WTC11 (cell line): ENCODE measurements at regions not wholly inside any gene's neighbourhood (a gene's known extent, or its start where the extent isn't known, plus 50 kb on each side); places are given as distances from the start of the nearest gene placed in this dataset.

Experiments
- ATAC-seq: fragments of 200-7000 bp; cut with Tn5 transposase; 2 replicates; pipeline ENCODE4 v1.10.0; 2021; ENCODE audit warnings: mild to moderate bottlenecking, moderate library complexity
- CTCF ChIA-PET: fragments of 300-600 bp; sonication (Branson Sonifier 250); formaldehyde crosslinking; loops from one replicate; lab custom pipeline; 2021; ENCODE audit warnings: antibody characterized with exemption; lab: Charles Lee
- POLR2A ChIA-PET: fragments of 350-600 bp; sonication (Branson Sonifier 250); formaldehyde crosslinking; loops from one replicate; lab custom pipeline; 2021; ENCODE audit warnings: antibody characterized with exemption; lab: Charles Lee
- DNase-seq: peaks from one replicate; pipeline ENCODE4 v3.0.0; 2021; ENCODE audit warnings: low spot score
- H3K27ac Mint-ChIP-seq: 2 replicates; pipeline ENCODE4 v1.8.0; 2021; ENCODE audit warnings: mixed read lengths
- H3K27me3 Mint-ChIP-seq: 2 replicates; pipeline ENCODE4 v1.8.0; 2021; ENCODE audit warnings: low read depth, mild to moderate bottlenecking, moderate library complexity, mixed read lengths
- H3K36me3 Mint-ChIP-seq: 2 replicates; pipeline ENCODE4 v1.8.0; 2021; ENCODE audit warnings: mixed read lengths
- H3K4me1 Mint-ChIP-seq: 2 replicates; pipeline ENCODE4 v1.8.0; 2022; ENCODE audit warnings: mixed read lengths
- H3K4me3 Mint-ChIP-seq: 2 replicates; pipeline ENCODE4 v1.8.0; 2021; ENCODE audit warnings: mild to moderate bottlenecking, moderate library complexity, mixed read lengths
- H3K9me3 Mint-ChIP-seq: 2 replicates; pipeline ENCODE4 v1.8.0; 2021; ENCODE audit warnings: mixed read lengths
- CBFB ChIP-seq: sonication (generic); formaldehyde crosslinking; IDR thresholded peaks from 2 replicates; pipeline ENCODE4 v1.8.1; 2022; ENCODE audit warnings: mild to moderate bottlenecking, low read depth, missing genetic modification reagents
- ELF4 ChIP-seq: sonication (generic); formaldehyde crosslinking; IDR thresholded peaks from 2 replicates; pipeline ENCODE4 v1.8.1; 2022; ENCODE audit warnings: low read depth, mild to moderate bottlenecking, moderate library complexity, missing genetic modification reagents
- FOXJ3 ChIP-seq: sonication (generic); formaldehyde crosslinking; IDR thresholded peaks from 2 replicates; pipeline ENCODE4 v1.9.0; 2021; ENCODE audit warnings: missing genetic modification reagents, mild to moderate bottlenecking, borderline replicate concordance
- FOXK1 ChIP-seq: sonication (generic); formaldehyde crosslinking; IDR thresholded peaks from 2 replicates; pipeline ENCODE4 v1.8.0; 2022; ENCODE audit warnings: mild to moderate bottlenecking, moderate library complexity, missing genetic modification reagents
- FOXP1 ChIP-seq: sonication (generic); formaldehyde crosslinking; IDR thresholded peaks from 2 replicates; pipeline ENCODE4 v1.8.0; 2022; ENCODE audit warnings: missing genetic modification reagents, mild to moderate bottlenecking, moderate library complexity, borderline replicate concordance
- GRHL2 ChIP-seq: fragments of 250-450 bp; sonication (Bioruptor Pico); IDR thresholded peaks from 2 replicates; pipeline ENCODE4 v1.8.0; 2022; ENCODE audit warnings: mild to moderate bottlenecking, moderate library complexity; ENCODE audit not compliant: insufficient replicate concordance, severe bottlenecking
- GTF2I ChIP-seq: fragments of 250-450 bp; sonication (Bioruptor Pico); conservative IDR thresholded peaks from 2 replicates; pipeline ENCODE4 v1.4.0; 2021; ENCODE audit warnings: mild to moderate bottlenecking
- HMGA2 ChIP-seq: fragments of 250-450 bp; sonication (Bioruptor Pico); IDR thresholded peaks from 2 replicates; pipeline ENCODE4 v1.4.0; 2021; ENCODE audit warnings: mild to moderate bottlenecking, moderate library complexity
- JUN ChIP-seq: sonication (generic); formaldehyde crosslinking; IDR thresholded peaks from 2 replicates; pipeline ENCODE4 v1.8.0; 2023; ENCODE audit warnings: mild to moderate bottlenecking, missing genetic modification reagents
- KAT7 ChIP-seq: sonication (generic); formaldehyde crosslinking; IDR thresholded peaks from 2 replicates; pipeline ENCODE4 v1.8.1; 2023; ENCODE audit warnings: missing genetic modification reagents, mild to moderate bottlenecking, borderline replicate concordance
- OVOL2 ChIP-seq: fragments of 250-450 bp; sonication (Bioruptor Pico); IDR thresholded peaks from 2 replicates; pipeline ENCODE4 v1.9.0; 2021; ENCODE audit warnings: mild to moderate bottlenecking, borderline replicate concordance
- SP1 ChIP-seq: sonication (generic); formaldehyde crosslinking; conservative IDR thresholded peaks from 2 replicates; pipeline ENCODE4 v1.8.1; 2022; ENCODE audit warnings: missing genetic modification reagents
- TCF7 ChIP-seq: sonication (generic); formaldehyde crosslinking; IDR thresholded peaks from 2 replicates; pipeline ENCODE4 v1.8.0; 2022; ENCODE audit warnings: mild to moderate bottlenecking, low read depth, missing genetic modification reagents, moderate library complexity
- ZBTB21 ChIP-seq: sonication (generic); formaldehyde crosslinking; IDR thresholded peaks from 2 replicates; pipeline ENCODE4 v1.8.1; 2023; ENCODE audit warnings: mild to moderate bottlenecking, missing genetic modification reagents, borderline replicate concordance
- ZNF121 ChIP-seq: sonication (generic); formaldehyde crosslinking; IDR thresholded peaks from 2 replicates; pipeline ENCODE4 v1.8.0; 2023; ENCODE audit warnings: missing genetic modification reagents
- ZNF232 ChIP-seq: sonication (generic); formaldehyde crosslinking; IDR thresholded peaks from 2 replicates; pipeline ENCODE4 v1.8.0; 2022; ENCODE audit warnings: mild to moderate bottlenecking, missing genetic modification reagents
- ZNF396 ChIP-seq: fragments of 250-450 bp; sonication (Bioruptor Pico); IDR thresholded peaks from 2 replicates; pipeline ENCODE4 v1.8.0; 2021; ENCODE audit warnings: mild to moderate bottlenecking, moderate library complexity, borderline replicate concordance
- ZNF671 ChIP-seq: fragments of 250-450 bp; sonication (Bioruptor Pico); IDR thresholded peaks from 2 replicates; pipeline ENCODE4 v1.8.0; 2021; ENCODE audit warnings: mild to moderate bottlenecking
- TF ChIP-seq, protein P1 (sequence below): sonication (generic); formaldehyde crosslinking; IDR thresholded peaks from 2 replicates; pipeline ENCODE4 v1.8.1; 2022; ENCODE audit warnings: mild to moderate bottlenecking, missing genetic modification reagents, moderate library complexity, borderline replicate concordance
- TF ChIP-seq, protein P2 (sequence below): fragments of 250-450 bp; sonication (Bioruptor Pico); IDR thresholded peaks from 2 replicates; pipeline ENCODE4 v1.9.0; 2021; ENCODE audit warnings: mild to moderate bottlenecking
- TF ChIP-seq, protein P3 (sequence below): sonication (generic); formaldehyde crosslinking; IDR thresholded peaks from 2 replicates; pipeline ENCODE4 v1.8.1; 2022; ENCODE audit warnings: low read depth, missing genetic modification reagents, borderline replicate concordance
- TF ChIP-seq, protein P4 (sequence below): sonication (generic); formaldehyde crosslinking; IDR thresholded peaks from 2 replicates; pipeline ENCODE4 v1.8.1; 2022; ENCODE audit warnings: mild to moderate bottlenecking, moderate library complexity, missing genetic modification reagents
- TF ChIP-seq, protein P5 (sequence below): sonication (generic); formaldehyde crosslinking; IDR thresholded peaks from 2 replicates; pipeline ENCODE4 v1.8.0; 2023; ENCODE audit warnings: missing genetic modification reagents, mild to moderate bottlenecking, borderline replicate concordance

DNA sequence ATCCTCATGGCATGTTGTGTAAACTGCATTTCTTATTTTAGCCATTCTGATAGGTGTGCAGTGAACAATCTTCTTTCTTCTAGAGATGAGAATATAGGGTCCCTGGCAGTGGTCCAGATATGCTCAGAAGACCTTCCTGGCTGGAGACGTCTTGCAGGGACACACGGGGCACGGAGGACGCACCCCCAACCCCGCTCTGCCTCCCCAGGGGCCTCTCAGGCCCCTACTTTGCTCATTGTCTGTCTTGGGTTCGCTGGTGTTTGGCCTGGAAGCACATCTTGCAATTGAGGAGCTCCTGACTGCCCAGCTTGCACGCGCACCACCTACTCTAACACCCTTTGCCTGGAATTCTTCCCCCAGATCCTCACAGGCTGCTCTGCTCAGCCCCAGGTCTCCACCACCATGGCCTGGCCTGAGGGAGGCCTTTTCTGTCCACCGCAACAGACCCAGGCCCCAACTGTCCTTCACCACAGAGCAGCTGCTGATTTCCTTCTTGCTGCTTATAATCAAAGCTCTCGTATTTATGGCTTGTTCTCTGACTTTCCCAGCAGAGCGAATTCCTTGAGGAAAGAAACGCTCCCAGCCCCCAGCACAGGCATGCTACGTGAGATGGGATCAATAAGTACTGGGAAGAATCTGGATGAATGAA is 295.9 kb upstream of the HDAC4 start:
- no peaks in the 10 kb centered on the region for H3K27me3 Mint-ChIP-seq
- ChIA-PET POLR2A (no interaction called here), CTCF (interaction anchor here (1.4 kb wide), 1 partner anchor 9 kb away, joined by 3 read pairs; no protein-coding TSS in a partner anchor)
- ATAC-seq (no peak), DNase-seq (no peak)
- 0 out of 2 replicates have a peak, but pooled peaks cover 2% of the 10 kb centered on the region for H3K9me3 Mint-ChIP-seq
- peaks cover 17% of the 10 kb centered on the region for H3K4me1 Mint-ChIP-seq
- TF ChIP-seq FOXK1 (CRISPR knock-in tag) (no peak), KAT7 (no peak), CBFB (CRISPR knock-in tag) (no peak), TCF7 (no peak), ZNF121 (CRISPR knock-in tag) (no peak), GTF2I (CRISPR knock-in tag) (no peak), ZNF671 (CRISPR knock-in tag) (no peak), GRHL2 (no peak), ELF4 (CRISPR knock-in tag) (no peak), JUN (CRISPR knock-in tag) (no peak), FOXP1 (CRISPR knock-in tag) (no peak)
- TF ChIP-seq, protein P1, sequence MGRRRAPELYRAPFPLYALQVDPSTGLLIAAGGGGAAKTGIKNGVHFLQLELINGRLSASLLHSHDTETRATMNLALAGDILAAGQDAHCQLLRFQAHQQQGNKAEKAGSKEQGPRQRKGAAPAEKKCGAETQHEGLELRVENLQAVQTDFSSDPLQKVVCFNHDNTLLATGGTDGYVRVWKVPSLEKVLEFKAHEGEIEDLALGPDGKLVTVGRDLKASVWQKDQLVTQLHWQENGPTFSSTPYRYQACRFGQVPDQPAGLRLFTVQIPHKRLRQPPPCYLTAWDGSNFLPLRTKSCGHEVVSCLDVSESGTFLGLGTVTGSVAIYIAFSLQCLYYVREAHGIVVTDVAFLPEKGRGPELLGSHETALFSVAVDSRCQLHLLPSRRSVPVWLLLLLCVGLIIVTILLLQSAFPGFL = no peak
- TF ChIP-seq, protein P2, sequence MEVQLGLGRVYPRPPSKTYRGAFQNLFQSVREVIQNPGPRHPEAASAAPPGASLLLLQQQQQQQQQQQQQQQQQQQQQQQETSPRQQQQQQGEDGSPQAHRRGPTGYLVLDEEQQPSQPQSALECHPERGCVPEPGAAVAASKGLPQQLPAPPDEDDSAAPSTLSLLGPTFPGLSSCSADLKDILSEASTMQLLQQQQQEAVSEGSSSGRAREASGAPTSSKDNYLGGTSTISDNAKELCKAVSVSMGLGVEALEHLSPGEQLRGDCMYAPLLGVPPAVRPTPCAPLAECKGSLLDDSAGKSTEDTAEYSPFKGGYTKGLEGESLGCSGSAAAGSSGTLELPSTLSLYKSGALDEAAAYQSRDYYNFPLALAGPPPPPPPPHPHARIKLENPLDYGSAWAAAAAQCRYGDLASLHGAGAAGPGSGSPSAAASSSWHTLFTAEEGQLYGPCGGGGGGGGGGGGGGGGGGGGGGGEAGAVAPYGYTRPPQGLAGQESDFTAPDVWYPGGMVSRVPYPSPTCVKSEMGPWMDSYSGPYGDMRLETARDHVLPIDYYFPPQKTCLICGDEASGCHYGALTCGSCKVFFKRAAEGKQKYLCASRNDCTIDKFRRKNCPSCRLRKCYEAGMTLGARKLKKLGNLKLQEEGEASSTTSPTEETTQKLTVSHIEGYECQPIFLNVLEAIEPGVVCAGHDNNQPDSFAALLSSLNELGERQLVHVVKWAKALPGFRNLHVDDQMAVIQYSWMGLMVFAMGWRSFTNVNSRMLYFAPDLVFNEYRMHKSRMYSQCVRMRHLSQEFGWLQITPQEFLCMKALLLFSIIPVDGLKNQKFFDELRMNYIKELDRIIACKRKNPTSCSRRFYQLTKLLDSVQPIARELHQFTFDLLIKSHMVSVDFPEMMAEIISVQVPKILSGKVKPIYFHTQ (CRISPR knock-in tag) = no peak
- TF ChIP-seq, protein P3, sequence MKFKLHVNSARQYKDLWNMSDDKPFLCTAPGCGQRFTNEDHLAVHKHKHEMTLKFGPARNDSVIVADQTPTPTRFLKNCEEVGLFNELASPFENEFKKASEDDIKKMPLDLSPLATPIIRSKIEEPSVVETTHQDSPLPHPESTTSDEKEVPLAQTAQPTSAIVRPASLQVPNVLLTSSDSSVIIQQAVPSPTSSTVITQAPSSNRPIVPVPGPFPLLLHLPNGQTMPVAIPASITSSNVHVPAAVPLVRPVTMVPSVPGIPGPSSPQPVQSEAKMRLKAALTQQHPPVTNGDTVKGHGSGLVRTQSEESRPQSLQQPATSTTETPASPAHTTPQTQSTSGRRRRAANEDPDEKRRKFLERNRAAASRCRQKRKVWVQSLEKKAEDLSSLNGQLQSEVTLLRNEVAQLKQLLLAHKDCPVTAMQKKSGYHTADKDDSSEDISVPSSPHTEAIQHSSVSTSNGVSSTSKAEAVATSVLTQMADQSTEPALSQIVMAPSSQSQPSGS (CRISPR knock-in tag) = no peak
- H3K36me3 Mint-ChIP-seq = no peaks in the 10 kb centered on the region
- no peak overlapping the region for H3K4me3 Mint-ChIP-seq
- no peak overlapping the region for H3K27ac Mint-ChIP-seq

DNA sequence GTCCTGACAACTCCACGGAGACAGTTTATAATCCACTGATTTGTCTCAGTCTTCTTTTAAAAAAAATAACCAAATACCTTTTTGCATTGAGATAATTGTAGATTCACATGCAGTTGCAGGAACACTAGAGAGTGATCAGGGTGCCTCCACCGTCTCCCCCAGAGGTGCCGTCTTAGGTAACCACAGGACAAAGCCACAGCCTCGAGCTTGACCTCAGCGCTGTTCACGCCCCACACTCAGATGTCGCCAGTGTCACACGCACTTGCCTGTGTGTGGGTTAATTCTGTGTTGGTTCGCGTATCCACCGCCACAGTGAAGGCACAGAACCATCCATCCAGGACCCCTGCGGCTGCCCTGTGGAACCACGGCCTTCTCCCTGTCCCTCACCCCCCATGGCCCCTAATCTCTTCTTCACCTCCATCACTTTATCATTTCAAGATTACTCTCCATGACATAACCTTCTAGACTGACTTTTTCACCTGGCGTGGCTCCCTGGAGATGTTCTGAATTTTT is 295.0 kb upstream of the HDAC4 start:
- Mint-ChIP-seq H3K9me3 (0 out of 2 replicates have a peak, but pooled peaks cover 2% of the 10 kb centered on the region), H3K27ac (no peak overlapping the region), H3K27me3 (no peaks in the 10 kb centered on the region), H3K36me3 (no peaks in the 10 kb centered on the region), H3K4me1 (peaks cover 17% of the 10 kb centered on the region), H3K4me3 (no peak overlapping the region)
- no peak for ATAC-seq
- POLR2A ChIA-PET = no interaction called here
- CTCF ChIA-PET = no interaction called here
- DNase-seq = no peak
- TF ChIP-seq, protein P1 = no peak
- TF ChIP-seq OVOL2 (CRISPR knock-in tag) (no peak), FOXP1 (CRISPR knock-in tag) (no peak), FOXJ3 (CRISPR knock-in tag) (no peak), GTF2I (CRISPR knock-in tag) (no peak), HMGA2 (CRISPR knock-in tag) (no peak), SP1 (CRISPR knock-in tag) (no peak), ZNF232 (CRISPR knock-in tag) (no peak), ZBTB21 (CRISPR knock-in tag) (no peak), ZNF396 (CRISPR knock-in tag) (no peak), JUN (CRISPR knock-in tag) (no peak)
- TF ChIP-seq, protein P4, sequence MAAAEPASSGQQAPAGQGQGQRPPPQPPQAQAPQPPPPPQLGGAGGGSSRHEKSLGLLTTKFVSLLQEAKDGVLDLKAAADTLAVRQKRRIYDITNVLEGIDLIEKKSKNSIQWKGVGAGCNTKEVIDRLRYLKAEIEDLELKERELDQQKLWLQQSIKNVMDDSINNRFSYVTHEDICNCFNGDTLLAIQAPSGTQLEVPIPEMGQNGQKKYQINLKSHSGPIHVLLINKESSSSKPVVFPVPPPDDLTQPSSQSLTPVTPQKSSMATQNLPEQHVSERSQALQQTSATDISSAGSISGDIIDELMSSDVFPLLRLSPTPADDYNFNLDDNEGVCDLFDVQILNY = no peak
- TF ChIP-seq, protein P5, sequence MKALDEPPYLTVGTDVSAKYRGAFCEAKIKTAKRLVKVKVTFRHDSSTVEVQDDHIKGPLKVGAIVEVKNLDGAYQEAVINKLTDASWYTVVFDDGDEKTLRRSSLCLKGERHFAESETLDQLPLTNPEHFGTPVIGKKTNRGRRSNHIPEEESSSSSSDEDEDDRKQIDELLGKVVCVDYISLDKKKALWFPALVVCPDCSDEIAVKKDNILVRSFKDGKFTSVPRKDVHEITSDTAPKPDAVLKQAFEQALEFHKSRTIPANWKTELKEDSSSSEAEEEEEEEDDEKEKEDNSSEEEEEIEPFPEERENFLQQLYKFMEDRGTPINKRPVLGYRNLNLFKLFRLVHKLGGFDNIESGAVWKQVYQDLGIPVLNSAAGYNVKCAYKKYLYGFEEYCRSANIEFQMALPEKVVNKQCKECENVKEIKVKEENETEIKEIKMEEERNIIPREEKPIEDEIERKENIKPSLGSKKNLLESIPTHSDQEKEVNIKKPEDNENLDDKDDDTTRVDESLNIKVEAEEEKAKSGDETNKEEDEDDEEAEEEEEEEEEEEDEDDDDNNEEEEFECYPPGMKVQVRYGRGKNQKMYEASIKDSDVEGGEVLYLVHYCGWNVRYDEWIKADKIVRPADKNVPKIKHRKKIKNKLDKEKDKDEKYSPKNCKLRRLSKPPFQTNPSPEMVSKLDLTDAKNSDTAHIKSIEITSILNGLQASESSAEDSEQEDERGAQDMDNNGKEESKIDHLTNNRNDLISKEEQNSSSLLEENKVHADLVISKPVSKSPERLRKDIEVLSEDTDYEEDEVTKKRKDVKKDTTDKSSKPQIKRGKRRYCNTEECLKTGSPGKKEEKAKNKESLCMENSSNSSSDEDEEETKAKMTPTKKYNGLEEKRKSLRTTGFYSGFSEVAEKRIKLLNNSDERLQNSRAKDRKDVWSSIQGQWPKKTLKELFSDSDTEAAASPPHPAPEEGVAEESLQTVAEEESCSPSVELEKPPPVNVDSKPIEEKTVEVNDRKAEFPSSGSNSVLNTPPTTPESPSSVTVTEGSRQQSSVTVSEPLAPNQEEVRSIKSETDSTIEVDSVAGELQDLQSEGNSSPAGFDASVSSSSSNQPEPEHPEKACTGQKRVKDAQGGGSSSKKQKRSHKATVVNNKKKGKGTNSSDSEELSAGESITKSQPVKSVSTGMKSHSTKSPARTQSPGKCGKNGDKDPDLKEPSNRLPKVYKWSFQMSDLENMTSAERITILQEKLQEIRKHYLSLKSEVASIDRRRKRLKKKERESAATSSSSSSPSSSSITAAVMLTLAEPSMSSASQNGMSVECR (CRISPR knock-in tag) = no peak
- TF ChIP-seq, all 79 proteins: peak for 0
